Subcutaneous abdominal adipose tissue (tissue), 5 donors: ENCODE measurements at regions not wholly inside any gene's neighbourhood (a gene's known extent, or its start where the extent isn't known, plus 50 kb on each side); places are given as distances from the start of the nearest gene placed in this dataset.

ENCODE experiments used
- H3K27ac ChIP-seq: one replicate; pipeline ENCODE4 v1.7.0; 2013; ENCODE audit warnings: low read depth, mild to moderate bottlenecking, inconsistent platforms, low read length, moderate library complexity
- H3K27me3 ChIP-seq, 5 donors: one replicate each; pipeline ENCODE4 v1.7.0; 2013; ENCODE audit warnings: low read length in 5 of 5, inconsistent platforms in 1 of 5; ENCODE audit not compliant: control insufficient read depth in 5 of 5, insufficient read depth in 4 of 5
- H3K36me3 ChIP-seq, 5 donors: one replicate each; pipeline ENCODE4 v1.7.0; 2013; ENCODE audit warnings: low read length in 5 of 5; ENCODE audit not compliant: control insufficient read depth in 5 of 5, insufficient read depth in 5 of 5
- H3K4me1 ChIP-seq, 5 donors: one replicate each; pipeline ENCODE4 v1.7.0; 2013; ENCODE audit warnings: low read length in 5 of 5, mild to moderate bottlenecking in 3 of 5, moderate library complexity in 1 of 5; ENCODE audit not compliant: control insufficient read depth in 5 of 5, insufficient read depth in 5 of 5
- H3K4me3 ChIP-seq, 5 donors: one replicate each; pipeline ENCODE4 v1.7.0; 2013; ENCODE audit warnings: low read length in 5 of 5, low read depth in 1 of 5
- H3K9ac ChIP-seq, 5 donors: one replicate each; pipeline ENCODE4 v1.7.0; 2013; ENCODE audit warnings: low read length in 5 of 5, mild to moderate bottlenecking in 4 of 5, moderate library complexity in 3 of 5
- H3K9me3 ChIP-seq, 5 donors: one replicate each; pipeline ENCODE4 v1.7.0; 2013; ENCODE audit warnings: low read length in 5 of 5; ENCODE audit not compliant: control insufficient read depth in 5 of 5
- donor health status: healthy.
- donor health status: healthy.
- donor health status: healthy.
- donor health status: healthy.
- donor health status: healthy.

DNA sequence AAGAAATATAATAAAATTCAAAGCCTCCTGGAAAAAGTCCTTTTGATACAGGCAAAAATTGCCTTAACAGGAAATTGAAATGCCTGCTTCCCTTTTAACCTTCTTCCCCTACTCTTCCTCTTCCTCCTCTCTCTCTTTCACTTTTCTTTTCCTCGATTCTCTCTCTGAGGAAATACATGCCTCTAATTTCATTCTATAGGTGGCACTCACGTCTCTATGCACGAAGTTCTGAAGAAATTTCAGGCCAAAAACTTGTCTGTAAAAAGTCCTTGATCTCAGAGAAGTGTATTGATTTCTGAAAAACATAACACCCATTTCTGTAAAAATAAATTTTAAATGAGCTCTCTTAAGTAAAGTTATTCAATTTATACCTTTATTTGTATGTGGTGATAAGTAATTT, 371.7 kb upstream of the IRX4 start:
- no peak overlapping the region for H3K4me3 ChIP-seq
- no peaks in the 10 kb centered on the region for H3K4me1 ChIP-seq
- H3K27ac ChIP-seq = no peak overlapping the region
- no peaks in the 10 kb centered on the region for H3K36me3 ChIP-seq
- no peaks in the 10 kb centered on the region for H3K9me3 ChIP-seq
- peaks cover 2 to 10% (median 8%) of the 10 kb centered on the region in 5 donors for H3K27me3 ChIP-seq
- H3K9ac ChIP-seq = no peak overlapping the region

DNA sequence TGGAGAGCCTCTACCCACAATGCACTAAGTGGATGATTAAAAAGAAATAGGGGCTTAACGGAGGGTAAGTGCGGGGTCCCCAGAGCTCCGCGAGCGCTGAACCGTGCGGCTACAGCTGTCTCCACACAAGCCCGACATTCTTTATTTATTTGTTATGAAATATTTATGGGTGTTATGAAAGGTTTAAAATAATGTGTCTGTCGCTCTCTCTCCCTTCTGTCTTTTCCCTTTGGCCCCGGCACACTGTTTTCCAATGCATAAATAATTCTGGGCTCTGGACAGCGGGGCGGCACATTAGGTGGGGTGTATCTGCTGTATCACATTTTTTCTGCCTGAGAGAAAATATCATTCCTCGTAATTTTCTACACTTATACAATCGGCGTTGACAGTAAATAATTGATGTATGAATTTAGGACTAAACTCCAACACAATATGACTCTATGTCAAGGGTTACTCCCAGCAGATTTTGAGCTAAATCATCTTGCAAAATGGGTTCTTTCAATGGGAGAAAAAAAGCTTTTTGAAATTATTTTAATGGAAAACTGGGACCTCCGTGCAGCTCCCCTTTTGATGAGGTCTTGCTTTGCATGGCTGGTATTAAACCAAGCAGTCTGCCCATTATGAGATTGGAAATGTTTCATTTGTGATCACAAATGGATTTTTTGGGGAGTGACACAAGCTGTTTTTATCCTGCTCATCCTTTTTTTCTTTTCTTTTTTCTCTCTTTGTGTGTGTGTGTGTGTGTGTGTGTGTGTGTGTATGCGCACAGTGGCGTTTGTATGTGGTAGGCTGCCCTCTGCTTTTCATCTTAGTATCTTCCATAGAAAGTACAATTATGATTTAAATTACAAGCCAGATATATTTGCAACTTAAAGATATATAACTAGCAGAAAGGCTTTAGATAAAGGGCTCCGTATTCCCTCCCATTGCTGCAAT, 370.6 kb upstream of the IRX4 start:
- Histone ChIP-seq H3K27me3 (peaks cover 2 to 10% (median 6%) of the 10 kb centered on the region in 5 donors), H3K36me3 (no peaks in the 10 kb centered on the region), H3K9me3 (peaks cover 0 to 7% (median 0%) of the 10 kb centered on the region in 5 donors), H3K4me1 (no peaks in the 10 kb centered on the region), H3K4me3 (no peak overlapping the region), H3K9ac (no peak overlapping the region), H3K27ac (no peak overlapping the region)

- Histone ChIP-seq H3K4me3 (no peak overlapping the region), H3K4me1 (no peaks in the 10 kb centered on the region), H3K9ac (no peak overlapping the region), H3K27me3 (peaks cover 0 to 8% (median 2%) of the 10 kb centered on the region in 5 donors), H3K27ac (no peak overlapping the region), H3K9me3 (peaks cover 0 to 15% (median 1%) of the 10 kb centered on the region in 5 donors), H3K36me3 (no peaks in the 10 kb centered on the region)
Observed at GRCh38 chr5:2251751-2252150, 369.0 kb upstream of the IRX4 start.

DNA sequence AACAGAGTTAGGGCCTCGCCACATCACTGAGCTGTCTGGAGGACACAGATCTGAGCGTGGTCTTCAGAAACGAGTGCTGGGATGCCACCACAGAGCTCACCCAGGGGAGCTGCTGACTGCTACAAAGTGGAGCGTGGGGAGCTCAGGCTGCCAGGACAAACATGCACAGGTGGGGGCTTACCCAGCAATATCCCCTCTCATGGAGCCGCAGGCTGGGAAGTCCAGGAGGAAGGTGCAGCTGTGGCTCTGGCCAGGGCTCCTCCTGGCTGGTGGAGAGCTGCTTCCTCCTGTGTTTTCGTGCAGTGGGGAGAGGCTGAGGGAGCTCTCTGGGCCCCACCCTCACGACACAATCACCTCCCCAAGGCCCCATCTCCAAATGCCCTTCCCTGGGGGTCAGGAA, 368.6 kb upstream of the IRX4 start:
- no peaks in the 10 kb centered on the region for H3K4me1 ChIP-seq
- H3K9ac ChIP-seq = no peak overlapping the region
- H3K9me3 ChIP-seq = peaks cover 0 to 18% (median 2%) of the 10 kb centered on the region in 5 donors
- H3K27ac ChIP-seq = no peak overlapping the region
- peaks cover 0 to 8% (median 2%) of the 10 kb centered on the region in 5 donors for H3K27me3 ChIP-seq
- H3K4me3 ChIP-seq = no peak overlapping the region
- no peaks in the 10 kb centered on the region for H3K36me3 ChIP-seq

GRCh38 chr5:2250365-2250950, 367.7 kb upstream of the IRX4 start:
- no peaks in the 10 kb centered on the region for H3K36me3 ChIP-seq
- H3K4me1 ChIP-seq = no peaks in the 10 kb centered on the region
- peaks cover 0 to 18% (median 2%) of the 10 kb centered on the region in 5 donors for H3K9me3 ChIP-seq
- H3K27ac ChIP-seq = no peak overlapping the region
- H3K4me3 ChIP-seq = no peak overlapping the region
- peaks cover 0 to 8% (median 2%) of the 10 kb centered on the region in 5 donors for H3K27me3 ChIP-seq
- H3K9ac ChIP-seq = no peak overlapping the region

GRCh38 chr5:2249442-2249841, 366.7 kb upstream of the IRX4 start:
- no peaks in the 10 kb centered on the region for H3K36me3 ChIP-seq
- H3K9ac ChIP-seq = no peak overlapping the region
- H3K4me1 ChIP-seq = no peaks in the 10 kb centered on the region
- peaks cover 0 to 18% (median 2%) of the 10 kb centered on the region in 5 donors for H3K9me3 ChIP-seq
- peaks cover 0 to 8% (median 2%) of the 10 kb centered on the region in 5 donors for H3K27me3 ChIP-seq
- H3K27ac ChIP-seq = no peak overlapping the region
- no peak overlapping the region for H3K4me3 ChIP-seq

DNA sequence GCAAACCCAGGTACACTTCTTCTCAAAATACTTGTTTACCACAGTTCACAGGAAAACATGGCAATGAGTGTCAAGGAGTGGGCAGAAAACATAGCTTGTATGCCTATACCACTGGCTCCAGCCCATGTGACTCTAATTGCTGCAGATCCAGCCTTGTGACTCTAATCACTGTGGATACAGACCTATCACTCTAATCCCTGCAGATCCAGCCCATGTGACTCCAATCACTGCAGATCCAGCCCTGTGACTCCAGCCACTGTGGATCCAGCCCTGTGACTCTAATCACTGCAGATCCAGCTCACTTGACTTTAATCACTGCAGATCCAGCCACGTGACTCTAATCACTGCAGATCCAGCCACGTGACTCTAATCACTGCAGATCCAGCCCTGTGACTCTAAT, 366.3 kb upstream of the IRX4 start:
- Histone ChIP-seq H3K9me3 (peaks cover 0 to 18% (median 2%) of the 10 kb centered on the region in 5 donors), H3K4me1 (no peaks in the 10 kb centered on the region), H3K36me3 (no peaks in the 10 kb centered on the region), H3K4me3 (no peak overlapping the region), H3K27me3 (peaks cover 0 to 8% (median 2%) of the 10 kb centered on the region in 5 donors), H3K27ac (no peak overlapping the region), H3K9ac (no peak overlapping the region)

DNA sequence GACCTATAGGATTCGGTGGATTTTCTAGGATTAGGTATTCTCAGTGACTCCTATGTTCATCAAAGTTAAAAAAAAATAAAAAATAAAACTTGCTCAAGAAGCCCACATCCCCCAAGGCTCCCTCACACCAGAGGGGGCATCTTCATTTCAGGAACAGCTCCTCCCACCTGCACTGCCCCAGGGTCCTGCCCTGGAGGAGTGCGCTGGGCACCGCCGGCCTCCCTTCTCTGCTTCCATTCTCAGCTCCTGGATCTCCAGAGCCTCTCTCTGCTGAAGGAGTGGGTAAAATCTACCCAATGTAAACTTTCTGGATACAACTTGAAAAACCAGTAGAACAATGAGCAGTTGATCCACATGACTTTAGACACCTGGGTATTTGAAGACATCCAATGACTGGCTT, 359.8 kb upstream of the IRX4 start:
- peaks cover 0 to 7% (median 2%) of the 10 kb centered on the region in 5 donors for H3K9me3 ChIP-seq
- H3K27ac ChIP-seq = no peak overlapping the region
- H3K4me3 ChIP-seq = no peak overlapping the region
- no peak overlapping the region for H3K9ac ChIP-seq
- no peaks in the 10 kb centered on the region for H3K36me3 ChIP-seq
- no peaks in the 10 kb centered on the region for H3K27me3 ChIP-seq
- H3K4me1 ChIP-seq = no peaks in the 10 kb centered on the region

- H3K4me3 ChIP-seq = no peak overlapping the region
- H3K9ac ChIP-seq = no peak overlapping the region
- H3K27ac ChIP-seq = no peak overlapping the region
- H3K27me3 ChIP-seq = no peaks in the 10 kb centered on the region
- peaks cover 2 to 10% (median 4%) of the 10 kb centered on the region in 5 donors for H3K9me3 ChIP-seq
- H3K4me1 ChIP-seq = no peaks in the 10 kb centered on the region
- no peaks in the 10 kb centered on the region for H3K36me3 ChIP-seq
Observed at GRCh38 chr5:2241842-2242241, 359.1 kb upstream of the IRX4 start.
